ENCODE measurements at regions not wholly inside any gene's neighbourhood (a gene's known extent, or its start where the extent isn't known, plus 50 kb on each side); places are given as distances from the start of the nearest gene placed in this dataset.

GRCh38 chr9:33633636-33634035 is 109.6 kb downstream of the ANKRD18B start:
- TF ChIP-seq EZH2phosphoT487 (IDR thresholded peaks at IDR 0.05; ENCODE audit: low read length) (no peak), CTCF (IDR thresholded peaks at IDR 0.05; ENCODE audit: low read length) (no peak), EZH2 (optimal IDR thresholded peaks at IDR 0.05; ENCODE audit: low read depth, low read length) (no peak)

Data from MM.1S (cell line).